ENCODE measurements at regions not wholly inside any gene's neighbourhood (a gene's known extent, or its start where the extent isn't known, plus 50 kb on each side); places are given as distances from the start of the nearest gene placed in this dataset.

DNA sequence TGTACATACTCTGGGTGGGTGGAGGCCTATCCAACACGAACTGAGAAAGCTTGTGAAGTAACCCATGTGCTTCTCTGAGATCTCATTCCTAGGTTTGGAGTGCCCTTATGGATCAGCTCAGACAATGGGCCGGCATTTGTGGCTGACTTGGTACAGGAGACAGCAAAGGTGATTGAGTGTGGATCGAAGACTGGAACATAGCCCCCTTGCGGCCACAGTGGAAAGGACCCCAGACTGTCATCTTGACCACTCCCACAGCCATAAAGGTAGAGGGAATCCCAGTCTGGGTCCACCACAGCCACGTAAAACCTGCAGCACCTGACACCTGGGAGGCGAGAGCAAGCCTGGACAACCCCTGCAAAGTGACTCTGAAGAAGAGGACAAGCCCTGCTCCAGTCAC is 598.0 kb upstream of the AADAT start:
- FAIRE-seq (no peak), DNase-seq (ENCODE audit: low read depth in 1 of 2, low spot score in 2 of 2) (no peak)
- no peak overlapping the region for H4K8ac ChIP-seq (ENCODE audit: extremely low read depth, insufficient read depth, low read length)
- H3K9me3 ChIP-seq (ENCODE audit: insufficient read depth in 2 of 2, low read depth in 1 of 2, low read length in 1 of 2) = no peaks in the 10 kb centered on the region
- no peaks in the 10 kb centered on the region for H3K79me2 ChIP-seq (ENCODE audit: control insufficient read depth in 1 of 2, insufficient read depth in 2 of 2, low read length in 2 of 2)
- H3K9ac ChIP-seq (replicated peaks in 1 of 4; ENCODE audit: extremely low read depth in 1 of 4, low read depth in 3 of 4, low read length in 3 of 4) = no peak overlapping the region
- no peak overlapping the region for H3K4ac ChIP-seq (replicated peaks; ENCODE audit: insufficient read length, low read depth, low read length)
- no peak overlapping the region for H3K4me2 ChIP-seq (ENCODE audit: insufficient read depth in 1 of 2, low read depth in 2 of 2, low read length in 2 of 2)
- no peaks in the 10 kb centered on the region for H3K79me1 ChIP-seq (ENCODE audit: low read depth, low read length)
- no peak overlapping the region for H4K5ac ChIP-seq (ENCODE audit: insufficient read length, low read depth, low read length)
- peak in 1 of 3 experiments; percentile 8; a peak in 1 of 4 replicates for TF ChIP-seq CTCF (IDR thresholded peaks at IDR 0.05; ENCODE audit: control extremely low read depth in 1 of 3, insufficient read depth in 1 of 3, low read depth in 1 of 3, low read length in 3 of 3)
- TF ChIP-seq RAD21 (IDR thresholded peaks at IDR 0.05 in 1 of 2, conservative IDR thresholded peaks at IDR 0.05 in 1 of 2; ENCODE audit: low read depth in 2 of 2, low read length in 2 of 2) = peak in 1 of 2 experiments; percentile 13; a peak in 1 of 4 replicates
- TF ChIP-seq PHF8 (conservative IDR thresholded peaks at IDR 0.05; ENCODE audit: low read depth, low read length) = no peak
- no peak overlapping the region for H3K4me3 ChIP-seq (ENCODE audit: extremely low read depth in 1 of 4, insufficient read depth in 2 of 4, low read depth in 3 of 4, low read length in 4 of 4)
- H2BK12ac ChIP-seq (ENCODE audit: low read depth, low read length) = no peak overlapping the region
- H2AK5ac ChIP-seq (ENCODE audit: low read depth, low read length) = no peak overlapping the region
- no peak overlapping the region for H3K23ac ChIP-seq (ENCODE audit: insufficient read length)
- no peak overlapping the region for H3K18ac ChIP-seq (ENCODE audit: extremely low read depth, low read length)
- CTCF ChIA-PET (ENCODE audit: partially characterized antibody) = no interaction called here
- H3K27me3 ChIP-seq (replicated peaks in 1 of 4; ENCODE audit: control insufficient read depth in 3 of 4, extremely low read depth in 1 of 4, insufficient read depth in 3 of 4, low read length in 3 of 4) = no peaks in the 10 kb centered on the region
- no peak overlapping the region for H2AFZ ChIP-seq (ENCODE audit: low read length)
- H2BK15ac ChIP-seq (ENCODE audit: low read length) = no peak overlapping the region
- no peak overlapping the region for H3K27ac ChIP-seq (ENCODE audit: low read depth, low read length)
- no peak overlapping the region for H2BK120ac ChIP-seq (replicated peaks; ENCODE audit: low read depth, low read length)
- H3K23me2 ChIP-seq (ENCODE audit: low read depth, low read length) = no peaks in the 10 kb centered on the region
- peaks cover 0 to 4% (median 2%) of the 10 kb centered on the region in 4 experiments; a peak in 2 of 7 replicates for H3K4me1 ChIP-seq (replicated peaks in 1 of 4; ENCODE audit: control insufficient read depth in 3 of 4, insufficient read depth in 4 of 4, low read length in 3 of 4)
- H4K20me1 ChIP-seq (replicated peaks in 1 of 2; ENCODE audit: control insufficient read depth in 1 of 2, insufficient read depth in 2 of 2, low read length in 2 of 2) = no peaks in the 10 kb centered on the region
- POLR2A ChIA-PET (ENCODE audit: partially characterized antibody) = no interaction called here
- 92% methylated on average over 6 of the region's 6 CpGs; no CpG with 5 or more reads in 1 of the 2 experiments for WGBS, 2 experiments (ENCODE audit: extremely low coverage in 1 of 2, insufficient coverage in 1 of 2, insufficient read length in 1 of 2, insufficient replicate concordance in 2 of 2, low coverage in 1 of 2, low lambda C conversion rate in 2 of 2, missing lambda C conversion rate in 1 of 2)
- H4K91ac ChIP-seq (replicated peaks; ENCODE audit: insufficient read length, low read length) = no peak overlapping the region
- no peaks in the 10 kb centered on the region for H3K36me3 ChIP-seq (ENCODE audit: control insufficient read depth in 2 of 4, insufficient read depth in 4 of 4, low read length in 3 of 4)
- H2BK20ac ChIP-seq (ENCODE audit: low read length) = no peak overlapping the region
- H3K56ac ChIP-seq (replicated peaks; ENCODE audit: insufficient read length, low read depth, low read length) = no peak overlapping the region
- no peak overlapping the region for H2BK5ac ChIP-seq (ENCODE audit: low read depth, low read length)
- H3K14ac ChIP-seq (ENCODE audit: insufficient read length) = no peak overlapping the region
